Activated T-helper 1 cell treated with anti-CD3 and anti-CD28 coated beads, Interleukin-12 subunit alpha, Interleukin-12 subunit beta, Interleukin-2, Interleukin-4 antibody, amounts not matched to agents 30 ng/mL and 10 ng/mL and 1 ng/mL, durations not matched to agents 14 hours and 24 hours and 36 hours (primary cell): ENCODE measurements at regions not wholly inside any gene's neighbourhood (a gene's known extent, or its start where the extent isn't known, plus 50 kb on each side); places are given as distances from the start of the nearest gene placed in this dataset.

ENCODE experiments used
- DNase-seq: peaks from one replicate; pipeline ENCODE4 v3.0.0; 2021; ENCODE audit warnings: low spot score
- H3K27ac Mint-ChIP-seq: one replicate; pipeline ENCODE4 v1.8.0; 2021; ENCODE audit warnings: mild to moderate bottlenecking, mixed read lengths
- H3K27me3 Mint-ChIP-seq: one replicate; pipeline ENCODE4 v1.8.0; 2022; ENCODE audit warnings: mild to moderate bottlenecking, moderate library complexity, mixed read lengths; ENCODE audit not compliant: insufficient read depth
- H3K36me3 Mint-ChIP-seq: one replicate; pipeline ENCODE4 v1.8.0; 2021; ENCODE audit warnings: low read depth, mixed read lengths
- H3K4me1 Mint-ChIP-seq: one replicate; pipeline ENCODE4 v1.8.0; 2021; ENCODE audit warnings: low read depth, mixed read lengths
- H3K4me3 Mint-ChIP-seq: one replicate; pipeline ENCODE4 v1.8.0; 2021; ENCODE audit warnings: mild to moderate bottlenecking, moderate library complexity, mixed read lengths
- H3K9me3 Mint-ChIP-seq: one replicate; pipeline ENCODE4 v1.8.0; 2021; ENCODE audit warnings: mixed read lengths
- intact Hi-C: fragments of 100-400 bp; cut with micrococcal nuclease; formaldehyde crosslinking; loops from one replicate; pipeline ENCODE4 v1.15.1; 2024

- intact Hi-C loops = no loop called here
- Mint-ChIP-seq H3K4me3 (no peak overlapping the region), H3K4me1 (no peaks in the 10 kb centered on the region), H3K9me3 (no peaks in the 10 kb centered on the region), H3K27ac (no peak overlapping the region), H3K27me3 (peaks cover 14% of the 10 kb centered on the region), H3K36me3 (no peaks in the 10 kb centered on the region)
- DNase-seq = no peak
These were observed 144.3 kb upstream of the TNRC6C start for GRCh38 chr17:77814091-77814772.

- H3K9me3 Mint-ChIP-seq = no peaks in the 10 kb centered on the region
- H3K27me3 Mint-ChIP-seq = peaks cover 14% of the 10 kb centered on the region
- no peaks in the 10 kb centered on the region for H3K36me3 Mint-ChIP-seq
- no peak overlapping the region for H3K27ac Mint-ChIP-seq
- no peaks in the 10 kb centered on the region for H3K4me1 Mint-ChIP-seq
- intact Hi-C loops = no loop called here
- H3K4me3 Mint-ChIP-seq = no peak overlapping the region
- DNase-seq = no peak
These were observed 143.2 kb upstream of the TNRC6C start for GRCh38 chr17:77815127-77815905.

GRCh38 chr17:77817953-77818352, 140.6 kb upstream of the TNRC6C start:
- Mint-ChIP-seq H3K4me3 (no peak overlapping the region), H3K27ac (no peak overlapping the region), H3K4me1 (no peaks in the 10 kb centered on the region), H3K9me3 (no peaks in the 10 kb centered on the region), H3K27me3 (peaks cover 24% of the 10 kb centered on the region), H3K36me3 (no peaks in the 10 kb centered on the region)
- intact Hi-C loops = no loop called here
- DNase-seq = no peak

- H3K27me3 Mint-ChIP-seq = peaks cover 29% of the 10 kb centered on the region
- no peak overlapping the region for H3K4me3 Mint-ChIP-seq
- DNase-seq = no peak
- H3K36me3 Mint-ChIP-seq = no peaks in the 10 kb centered on the region
- H3K9me3 Mint-ChIP-seq = no peaks in the 10 kb centered on the region
- no peaks in the 10 kb centered on the region for H3K4me1 Mint-ChIP-seq
- intact Hi-C loops = no loop called here
- H3K27ac Mint-ChIP-seq = no peak overlapping the region
These were observed 139.0 kb upstream of the TNRC6C start for GRCh38 chr17:77819497-77819896.

- Mint-ChIP-seq H3K27ac (no peak overlapping the region), H3K36me3 (no peaks in the 10 kb centered on the region), H3K9me3 (no peaks in the 10 kb centered on the region), H3K4me3 (no peak overlapping the region), H3K27me3 (peaks cover 30% of the 10 kb centered on the region), H3K4me1 (no peaks in the 10 kb centered on the region)
- DNase-seq = no peak
- intact Hi-C loops = no loop called here
These were observed 137.4 kb upstream of the TNRC6C start for GRCh38 chr17:77821114-77821513.

- no peaks in the 10 kb centered on the region for H3K4me1 Mint-ChIP-seq
- no peaks in the 10 kb centered on the region for H3K36me3 Mint-ChIP-seq
- H3K4me3 Mint-ChIP-seq = no peak overlapping the region
- H3K27me3 Mint-ChIP-seq = peaks cover 30% of the 10 kb centered on the region
- H3K27ac Mint-ChIP-seq = no peak overlapping the region
- H3K9me3 Mint-ChIP-seq = no peaks in the 10 kb centered on the region
- intact Hi-C loops = no loop called here
- DNase-seq = no peak
These were observed 136.0 kb upstream of the TNRC6C start for GRCh38 chr17:77822302-77823030.

- no peak overlapping the region for H3K27ac Mint-ChIP-seq
- H3K4me1 Mint-ChIP-seq = no peaks in the 10 kb centered on the region
- H3K4me3 Mint-ChIP-seq = no peak overlapping the region
- intact Hi-C loops = no loop called here
- no peaks in the 10 kb centered on the region for H3K9me3 Mint-ChIP-seq
- DNase-seq = no peak
- peaks cover 28% of the 10 kb centered on the region for H3K27me3 Mint-ChIP-seq
- H3K36me3 Mint-ChIP-seq = no peaks in the 10 kb centered on the region
These were observed 134.3 kb upstream of the TNRC6C start for GRCh38 chr17:77824102-77824779.

- Mint-ChIP-seq H3K36me3 (no peaks in the 10 kb centered on the region), H3K4me1 (no peaks in the 10 kb centered on the region), H3K27ac (no peak overlapping the region), H3K4me3 (no peak overlapping the region), H3K9me3 (no peaks in the 10 kb centered on the region), H3K27me3 (peaks cover 28% of the 10 kb centered on the region)
- DNase-seq = no peak
- intact Hi-C loops = no loop called here
These were observed 133.7 kb upstream of the TNRC6C start for GRCh38 chr17:77824780-77825280.

- no peaks in the 10 kb centered on the region for H3K4me1 Mint-ChIP-seq
- H3K27me3 Mint-ChIP-seq = peaks cover 27% of the 10 kb centered on the region
- intact Hi-C loops = no loop called here
- H3K9me3 Mint-ChIP-seq = no peaks in the 10 kb centered on the region
- no peak overlapping the region for H3K27ac Mint-ChIP-seq
- no peaks in the 10 kb centered on the region for H3K36me3 Mint-ChIP-seq
- H3K4me3 Mint-ChIP-seq = no peak overlapping the region
- DNase-seq = no peak
These were observed 132.9 kb upstream of the TNRC6C start for GRCh38 chr17:77825621-77826020.

- Mint-ChIP-seq H3K4me3 (no peak overlapping the region), H3K36me3 (no peaks in the 10 kb centered on the region), H3K27me3 (peaks cover 24% of the 10 kb centered on the region), H3K4me1 (no peaks in the 10 kb centered on the region), H3K27ac (no peak overlapping the region), H3K9me3 (no peaks in the 10 kb centered on the region)
- intact Hi-C loops = no loop called here
- no peak for DNase-seq
These were observed 132.2 kb upstream of the TNRC6C start for GRCh38 chr17:77826132-77826873.

- no peak for DNase-seq
- intact Hi-C loops = no loop called here
- H3K27ac Mint-ChIP-seq = no peak overlapping the region
- H3K9me3 Mint-ChIP-seq = no peaks in the 10 kb centered on the region
- H3K4me3 Mint-ChIP-seq = no peak overlapping the region
- H3K36me3 Mint-ChIP-seq = no peaks in the 10 kb centered on the region
- no peaks in the 10 kb centered on the region for H3K4me1 Mint-ChIP-seq
- peaks cover 22% of the 10 kb centered on the region for H3K27me3 Mint-ChIP-seq
These were observed 131.5 kb upstream of the TNRC6C start for GRCh38 chr17:77827039-77827438.

- H3K27me3 Mint-ChIP-seq = peaks cover 22% of the 10 kb centered on the region
- H3K4me1 Mint-ChIP-seq = no peaks in the 10 kb centered on the region
- H3K4me3 Mint-ChIP-seq = no peak overlapping the region
- no peak overlapping the region for H3K27ac Mint-ChIP-seq
- no peaks in the 10 kb centered on the region for H3K9me3 Mint-ChIP-seq
- DNase-seq = no peak
- no peaks in the 10 kb centered on the region for H3K36me3 Mint-ChIP-seq
- intact Hi-C loops = no loop called here
These were observed 131.0 kb upstream of the TNRC6C start for GRCh38 chr17:77827511-77827910.
